ENCODE measurements at regions not wholly inside any gene's neighbourhood (a gene's known extent, or its start where the extent isn't known, plus 50 kb on each side); places are given as distances from the start of the nearest gene placed in this dataset.

DNA sequence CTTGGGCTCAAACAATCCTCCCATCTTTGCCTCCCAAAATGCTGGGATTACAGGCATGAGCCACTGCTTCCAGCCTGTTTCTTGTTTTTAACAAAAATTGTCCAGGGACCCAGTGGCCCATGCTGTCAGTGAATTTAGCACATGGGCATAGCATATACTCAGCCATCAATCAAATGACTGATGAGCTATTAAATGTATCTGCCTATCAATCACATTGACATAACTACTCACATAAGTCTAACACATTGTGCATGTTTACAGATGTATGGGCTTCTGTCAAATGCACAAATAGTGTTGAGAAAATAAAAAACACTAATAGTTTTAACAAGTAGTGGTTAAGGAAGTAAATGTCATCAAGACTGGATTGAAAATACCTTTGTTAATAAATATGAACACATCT is 249.4 kb downstream of the COX18 start:
- H3K4me3 Mint-ChIP-seq = no peak overlapping the region
- H3K27ac ChIP-seq (ENCODE audit: low read depth in 1 of 2, low read length in 2 of 2) = no peak overlapping the region
- H3K4me1 Mint-ChIP-seq = no peaks in the 10 kb centered on the region
- no peak overlapping the region for H3K27ac Mint-ChIP-seq
- no peaks in the 10 kb centered on the region for H3K9me3 ChIP-seq (replicated peaks in 1 of 2; ENCODE audit: control insufficient read depth in 1 of 2, insufficient read depth in 1 of 2, low read length in 2 of 2)
- no peaks in the 10 kb centered on the region for H3K27me3 ChIP-seq (ENCODE audit: control insufficient read depth in 2 of 2, insufficient read depth in 2 of 2, low read length in 2 of 2)
- H4K20me1 ChIP-seq (ENCODE audit: insufficient read depth, low read length) = no peaks in the 10 kb centered on the region
- H3K9ac ChIP-seq (ENCODE audit: insufficient read depth, low read length, poor library complexity, severe bottlenecking) = no peak overlapping the region
- H3K4me2 ChIP-seq (replicated peaks; ENCODE audit: extremely low read depth, low read length, poor library complexity, severe bottlenecking) = no peak overlapping the region
- no peak for TF ChIP-seq CTCF (IDR thresholded peaks at IDR 0.05)
- no peak overlapping the region for H2AFZ ChIP-seq (ENCODE audit: insufficient read depth, low read depth, low read length, poor library complexity, severe bottlenecking)
- DNase-seq = no peak
- H3K4me1 ChIP-seq (ENCODE audit: control insufficient read depth in 1 of 2, insufficient read depth in 2 of 2, low read length in 2 of 2) = no peaks in the 10 kb centered on the region
- no peaks in the 10 kb centered on the region for H3K36me3 ChIP-seq (replicated peaks in 1 of 2; ENCODE audit: control insufficient read depth in 1 of 2, insufficient read depth in 2 of 2, low read length in 2 of 2)
- intact Hi-C loops (cut with micrococcal nuclease) = no loop called here
- no peaks in the 10 kb centered on the region for H3K36me3 Mint-ChIP-seq
- H3K4me3 ChIP-seq (replicated peaks in 1 of 3; ENCODE audit: low read depth in 2 of 3, low read length in 3 of 3) = no peak overlapping the region
- H3K79me2 ChIP-seq (ENCODE audit: insufficient read depth, low read length) = no peaks in the 10 kb centered on the region
- no peaks in the 10 kb centered on the region for H3K27me3 Mint-ChIP-seq (ENCODE audit: low read depth in 3 of 3)
- H3K9me3 Mint-ChIP-seq = peaks cover 0 to 3% (median 0%) of the 10 kb centered on the region in 7 donors

- H3K36me3 Mint-ChIP-seq = no peaks in the 10 kb centered on the region
- H3K4me3 Mint-ChIP-seq = no peak overlapping the region
- Histone ChIP-seq H3K4me1 (ENCODE audit: control insufficient read depth in 1 of 2, insufficient read depth in 2 of 2, low read length in 2 of 2) (no peaks in the 10 kb centered on the region), H3K27me3 (ENCODE audit: control insufficient read depth in 2 of 2, insufficient read depth in 2 of 2, low read length in 2 of 2) (no peaks in the 10 kb centered on the region), H3K9me3 (replicated peaks in 1 of 2; ENCODE audit: control insufficient read depth in 1 of 2, insufficient read depth in 1 of 2, low read length in 2 of 2) (no peaks in the 10 kb centered on the region), H3K79me2 (ENCODE audit: insufficient read depth, low read length) (no peaks in the 10 kb centered on the region), H3K4me2 (replicated peaks; ENCODE audit: extremely low read depth, low read length, poor library complexity, severe bottlenecking) (no peak overlapping the region), H2AFZ (ENCODE audit: insufficient read depth, low read depth, low read length, poor library complexity, severe bottlenecking) (no peak overlapping the region), H3K9ac (ENCODE audit: insufficient read depth, low read length, poor library complexity, severe bottlenecking) (no peak overlapping the region), H3K36me3 (replicated peaks in 1 of 2; ENCODE audit: control insufficient read depth in 1 of 2, insufficient read depth in 2 of 2, low read length in 2 of 2) (no peaks in the 10 kb centered on the region), H3K4me3 (replicated peaks in 1 of 3; ENCODE audit: low read depth in 2 of 3, low read length in 3 of 3) (no peak overlapping the region), H3K27ac (ENCODE audit: low read depth in 1 of 2, low read length in 2 of 2) (no peak overlapping the region), H4K20me1 (ENCODE audit: insufficient read depth, low read length) (no peaks in the 10 kb centered on the region)
- no CpG with 5 or more reads among the region's 1 CpG for WGBS (ENCODE audit: insufficient coverage)
- H3K4me1 Mint-ChIP-seq = no peaks in the 10 kb centered on the region
- DNase-seq = no peak
- TF ChIP-seq CTCF (IDR thresholded peaks at IDR 0.05) = no peak
- peaks cover 0 to 3% (median 0%) of the 10 kb centered on the region in 7 donors for H3K9me3 Mint-ChIP-seq
- H3K27me3 Mint-ChIP-seq (ENCODE audit: low read depth in 3 of 3) = no peaks in the 10 kb centered on the region
- intact Hi-C loops (cut with micrococcal nuclease) = no loop called here
- H3K27ac Mint-ChIP-seq = no peak overlapping the region
Measured at GRCh38 chr4:72817012-72817411, 248.0 kb upstream of the ADAMTS3 start.
